ENCODE measurements at regions not wholly inside any gene's neighbourhood (a gene's known extent, or its start where the extent isn't known, plus 50 kb on each side); places are given as distances from the start of the nearest gene placed in this dataset.

- no peaks in the 10 kb centered on the region; the same call in none of the 2 replicates for H3K4me1 ChIP-seq
- no peaks in the 10 kb centered on the region for H3K9me3 ChIP-seq
- H3K4me3 ChIP-seq (ENCODE audit: low read depth, low read length): no peak overlapping the region
- TF ChIP-seq CTCF (IDR thresholded peaks at IDR 0.05; ENCODE audit: low read depth, low read length): no peak
- H3K36me3 ChIP-seq: no peaks in the 10 kb centered on the region
- DNase-seq: no peak
- H3K27me3 ChIP-seq: no peaks in the 10 kb centered on the region
These were observed 113.9 kb upstream of the IMMP2L start for GRCh38 chr7:111676167-111676566.

GRCh38 chr7:111672901-111673300 lies 110.6 kb upstream of the IMMP2L start:
- Histone ChIP-seq H3K36me3 (no peaks in the 10 kb centered on the region), H3K9me3 (no peaks in the 10 kb centered on the region), H3K4me1 (no peaks in the 10 kb centered on the region; the same call in none of the 2 replicates), H3K4me3 (ENCODE audit: low read depth, low read length) (no peak overlapping the region), H3K27me3 (no peaks in the 10 kb centered on the region)
- DNase-seq: no peak
- no peak for TF ChIP-seq CTCF (IDR thresholded peaks at IDR 0.05; ENCODE audit: low read depth, low read length)

GRCh38 chr7:111671927-111672326 lies 109.6 kb upstream of the IMMP2L start:
- no peak overlapping the region for H3K4me3 ChIP-seq (ENCODE audit: low read depth, low read length)
- TF ChIP-seq CTCF (IDR thresholded peaks at IDR 0.05; ENCODE audit: low read depth, low read length): no peak
- no peaks in the 10 kb centered on the region for H3K9me3 ChIP-seq
- H3K36me3 ChIP-seq: no peaks in the 10 kb centered on the region
- no peak for DNase-seq
- no peaks in the 10 kb centered on the region; the same call in none of the 2 replicates for H3K4me1 ChIP-seq
- no peaks in the 10 kb centered on the region for H3K27me3 ChIP-seq

GRCh38 chr7:111668711-111669110 lies 106.4 kb upstream of the IMMP2L start:
- DNase-seq: no peak
- Histone ChIP-seq H3K27me3 (no peaks in the 10 kb centered on the region), H3K4me1 (no peaks in the 10 kb centered on the region), H3K4me3 (ENCODE audit: low read depth, low read length) (no peak overlapping the region), H3K9me3 (no peaks in the 10 kb centered on the region), H3K36me3 (no peaks in the 10 kb centered on the region)
- TF ChIP-seq CTCF (IDR thresholded peaks at IDR 0.05; ENCODE audit: low read depth, low read length): no peak

GRCh38 chr7:111667488-111667887 lies 105.2 kb upstream of the IMMP2L start:
- no peaks in the 10 kb centered on the region for H3K36me3 ChIP-seq

GRCh38 chr7:111666260-111666659 lies 104.0 kb upstream of the IMMP2L start:
- H3K9me3 ChIP-seq: no peaks in the 10 kb centered on the region
- no peaks in the 10 kb centered on the region for H3K4me1 ChIP-seq
- no peaks in the 10 kb centered on the region for H3K27me3 ChIP-seq
- TF ChIP-seq CTCF (IDR thresholded peaks at IDR 0.05; ENCODE audit: low read depth, low read length): no peak
- no peak for DNase-seq
- H3K36me3 ChIP-seq: no peaks in the 10 kb centered on the region
- no peak overlapping the region for H3K4me3 ChIP-seq (ENCODE audit: low read depth, low read length)

More at GRCh38 chr7:111667488-111667887, 105.2 kb upstream of the IMMP2L start:
- Histone ChIP-seq H3K27me3 (no peaks in the 10 kb centered on the region), H3K4me3 (ENCODE audit: low read depth, low read length) (no peak overlapping the region), H3K4me1 (no peaks in the 10 kb centered on the region), H3K9me3 (no peaks in the 10 kb centered on the region)
- no peak for TF ChIP-seq CTCF (IDR thresholded peaks at IDR 0.05; ENCODE audit: low read depth, low read length)
- no peak for DNase-seq
